OCI-LY7 (cell line): ENCODE measurements at regions not wholly inside any gene's neighbourhood (a gene's known extent, or its start where the extent isn't known, plus 50 kb on each side); places are given as distances from the start of the nearest gene placed in this dataset.
A peak's percentile ranks its signal among the peaks of the same experiment; 100 is the strongest.

Experiments
- BruUV-seq: library from RNA; stranded (reverse); fragments of 400-500 nt; replicated peaks from 2 replicates; lab custom pipeline; 2021; lab: Mats Ljungman, UMichigan
- CTCF ChIA-PET: fragments of 300-600 bp; sonication (Branson Sonifier 250); formaldehyde crosslinking; loops from one replicate; lab custom pipeline; 2022; ENCODE audit warnings: antibody characterized with exemption; ENCODE audit not compliant: unreplicated experiment; lab: Charles Lee
- POLR2A ChIA-PET: fragments of 300-600 bp; sonication (Branson Sonifier 250); formaldehyde crosslinking; loops from one replicate; lab custom pipeline; 2022; ENCODE audit warnings: antibody characterized with exemption; lab: Charles Lee
- DNase-seq: peaks from one replicate; pipeline ENCODE4 v3.0.0-alpha.2; 2015; ENCODE audit warnings: low spot score
- H2AFZ ChIP-seq: fragments of 200-600 bp; sonication (generic), shearing (Covaris generic); 2 replicates; pipeline ENCODE4 v1.6.1; 2014; ENCODE audit warnings: mild to moderate bottlenecking, antibody characterized with exemption, low read length, moderate library complexity
- H3K27ac ChIP-seq: fragments of 200-600 bp; sonication (generic); 2 replicates; pipeline ENCODE4 v1.5.1; 2014; ENCODE audit warnings: mixed run types, low read depth, mild to moderate bottlenecking, moderate library complexity, low read length, inconsistent platforms; ENCODE audit not compliant: poor library complexity, severe bottlenecking
- H3K36me3 ChIP-seq: fragments of 200-600 bp; sonication (generic); 2 replicates; pipeline ENCODE4 v1.6.1; 2014; ENCODE audit warnings: mild to moderate bottlenecking, antibody characterized with exemption, low read length, moderate library complexity, mixed read lengths; ENCODE audit not compliant: insufficient read depth
- H3K4me1 ChIP-seq: fragments of 200-600 bp; sonication (generic); 2 replicates; pipeline ENCODE4 v1.5.1; 2014; ENCODE audit warnings: mild to moderate bottlenecking, low read length; ENCODE audit not compliant: insufficient read depth, poor library complexity, severe bottlenecking
- H3K4me2 ChIP-seq: fragments of 200-600 bp; sonication (generic); 2 replicates; pipeline ENCODE4 v1.6.1; 2014; ENCODE audit warnings: mild to moderate bottlenecking, low read length
- H3K4me3 ChIP-seq: fragments of 200-600 bp; sonication (generic); 2 replicates; pipeline ENCODE4 v1.5.1; 2014; ENCODE audit warnings: mild to moderate bottlenecking, low read depth, low read length; ENCODE audit not compliant: poor library complexity, severe bottlenecking
- H3K79me2 ChIP-seq: fragments of 200-600 bp; sonication (generic); 2 replicates; pipeline ENCODE4 v1.6.1; 2016; ENCODE audit warnings: low read depth, mild to moderate bottlenecking, low read length, moderate library complexity, mixed read lengths; ENCODE audit not compliant: insufficient read depth
- H3K9me2 ChIP-seq: fragments of 200-600 bp; sonication (generic); 2 replicates; pipeline ENCODE4 v1.6.1; 2016; ENCODE audit warnings: mild to moderate bottlenecking, low read length, mixed read lengths; ENCODE audit not compliant: insufficient read depth
- H3K9me3 ChIP-seq: fragments of 200-600 bp; sonication (generic); 2 replicates; pipeline ENCODE4 v1.6.1; 2014; ENCODE audit warnings: mild to moderate bottlenecking, mixed run types, low read length, mixed read lengths
- H4K20me1 ChIP-seq: fragments of 200-600 bp; sonication (generic); 2 replicates; pipeline ENCODE4 v1.6.1; 2014; ENCODE audit warnings: mild to moderate bottlenecking, antibody characterized with exemption, low read length, moderate library complexity, mixed read lengths; ENCODE audit not compliant: insufficient read depth
- CTCF ChIP-seq: fragments of 200-600 bp; sonication (generic); conservative IDR thresholded peaks from 2 replicates; pipeline ENCODE4 v1.5.1; 2014; ENCODE audit warnings: mild to moderate bottlenecking, antibody characterized with exemption, low read length, moderate library complexity, mixed read lengths
- EZH2phosphoT487 ChIP-seq: fragments of 200-600 bp; sonication (generic); IDR thresholded peaks from 2 replicates; pipeline ENCODE4 v1.6.1; 2018; ENCODE audit warnings: low read depth, borderline replicate concordance, mild to moderate bottlenecking, mixed run types, antibody characterized with exemption, low read length, moderate library complexity, mixed read lengths
- intact Hi-C: fragments of 100-400 bp; cut with micrococcal nuclease; formaldehyde crosslinking; loops from one replicate; pipeline ENCODE4 v1.10.0; 2022; ENCODE audit not compliant: unreplicated experiment

GRCh38 chr20:41848180-41848579 lies 230.0 kb upstream of the CHD6 start:
- CTCF ChIA-PET: no interaction called here

GRCh38 chr20:41837669-41838224 lies 219.6 kb upstream of the CHD6 start:
- Histone ChIP-seq H3K9me2 (no peaks in the 10 kb centered on the region), H4K20me1 (no peaks in the 10 kb centered on the region), H3K79me2 (no peaks in the 10 kb centered on the region), H3K27ac (no peak overlapping the region), H3K9me3 (no peaks in the 10 kb centered on the region), H3K36me3 (no peaks in the 10 kb centered on the region), H3K4me1 (peaks cover 10% of the 10 kb centered on the region), H3K4me2 (peak overlapping the region; percentile 6; the same call in 1 of the 2 replicates), H2AFZ (peak overlapping the region; percentile 13; the same call in 1 of the 2 replicates), H3K4me3 (no peak overlapping the region)
- no peak for DNase-seq
- TF ChIP-seq EZH2phosphoT487 (no peak), CTCF (no peak)
- POLR2A ChIA-PET: interaction anchor here (0.7 kb wide), 1 partner anchor 1598 kb away, joined by 7 read pairs; no protein-coding TSS in a partner anchor
- CTCF ChIA-PET: no interaction called here
- no TSS peak for BruUV-seq
- intact Hi-C loops: no loop called here

More at GRCh38 chr20:41848180-41848579, 230.0 kb upstream of the CHD6 start:
- Histone ChIP-seq H3K79me2 (no peaks in the 10 kb centered on the region), H3K4me3 (no peak overlapping the region), H3K36me3 (no peaks in the 10 kb centered on the region), H2AFZ (no peak overlapping the region), H3K4me2 (no peak overlapping the region), H3K27ac (no peak overlapping the region), H3K4me1 (no peaks in the 10 kb centered on the region), H4K20me1 (no peaks in the 10 kb centered on the region), H3K9me3 (no peaks in the 10 kb centered on the region), H3K9me2 (no peaks in the 10 kb centered on the region)
- intact Hi-C loops: no loop called here
- no TSS peak for BruUV-seq
- TF ChIP-seq CTCF: peak; percentile 45
- TF ChIP-seq EZH2phosphoT487: no peak
- POLR2A ChIA-PET: no interaction called here
- no peak for DNase-seq

DNA sequence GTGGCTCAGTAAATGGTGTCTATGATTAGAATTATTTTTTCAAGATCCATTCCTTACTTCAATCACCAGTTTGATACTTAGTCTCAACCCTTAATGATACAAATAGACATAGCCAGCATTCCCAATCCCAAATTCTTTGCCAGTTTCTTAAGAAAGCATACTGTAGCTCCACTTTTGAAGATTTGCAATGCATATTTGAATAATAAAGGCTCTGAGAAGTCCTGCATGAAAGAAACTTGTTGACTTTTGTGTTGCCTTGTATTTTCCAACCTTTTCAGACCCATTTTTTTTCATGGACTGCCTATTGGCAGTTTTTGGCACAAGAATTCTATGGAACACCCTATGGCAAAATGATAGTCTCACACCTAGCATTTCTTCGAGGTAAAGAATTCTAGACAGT lies 215.6 kb upstream of the CHD6 start:
- intact Hi-C loops: no loop called here
- H3K4me3 ChIP-seq: no peak overlapping the region
- peaks cover 21% of the 10 kb centered on the region for H3K4me1 ChIP-seq
- no peaks in the 10 kb centered on the region for H3K79me2 ChIP-seq
- 0 out of 2 replicates have a peak, but pooled peaks cover 6% of the 10 kb centered on the region for H3K9me3 ChIP-seq
- BruUV-seq: no TSS peak
- ChIA-PET CTCF (no interaction called here), POLR2A (no interaction called here)
- H3K36me3 ChIP-seq: no peaks in the 10 kb centered on the region
- DNase-seq: no peak
- no peaks in the 10 kb centered on the region for H3K9me2 ChIP-seq
- H2AFZ ChIP-seq: no peak overlapping the region
- H3K4me2 ChIP-seq: no peak overlapping the region
- no peak overlapping the region for H3K27ac ChIP-seq
- TF ChIP-seq EZH2phosphoT487 (no peak), CTCF (no peak)
- no peaks in the 10 kb centered on the region for H4K20me1 ChIP-seq
